Large intestine (tissue), 3 donors: ENCODE measurements at regions not wholly inside any gene's neighbourhood (a gene's known extent, or its start where the extent isn't known, plus 50 kb on each side); places are given as distances from the start of the nearest gene placed in this dataset.
"Not testable (repeated sequence)": the region's sequence is repeated elsewhere in the genome, so short reads cannot be mapped to it uniquely, and the experiment has no call there.

Source experiments
- DNase-seq, 2 donors: peaks; one replicate each; pipeline versions ENCODE4 v3.0.0 to v3.0.0-alpha.2; 2013
- H3K27ac ChIP-seq: one replicate; pipeline ENCODE4 v1.5.1; 2013; ENCODE audit warnings: low read length
- H3K27me3 ChIP-seq: 2 replicates; pipeline ENCODE4 v1.6.1; 2013; ENCODE audit warnings: low read length; ENCODE audit not compliant: control insufficient read depth, insufficient read depth
- H3K36me3 ChIP-seq: 2 replicates; pipeline ENCODE4 v1.6.1; 2013; ENCODE audit warnings: low read length; ENCODE audit not compliant: control insufficient read depth, insufficient read depth
- H3K4me1 ChIP-seq: one replicate; pipeline ENCODE4 v1.6.1; 2013; ENCODE audit warnings: low read length; ENCODE audit not compliant: control insufficient read depth, insufficient read depth
- H3K4me3 ChIP-seq: one replicate; pipeline ENCODE4 v1.5.1; 2013; ENCODE audit warnings: low read length
- H3K9me3 ChIP-seq: one replicate; pipeline ENCODE4 v1.6.1; 2013; ENCODE audit warnings: mild to moderate bottlenecking, low read depth, low read length, moderate library complexity; ENCODE audit not compliant: control insufficient read depth
- WGBS: methylation state at CpG from one replicate; pipeline ENCODE4 v1.1.5; 2013; ENCODE audit warnings: low lambda C conversion rate; ENCODE audit not compliant: insufficient coverage; 5-methylcytosine and 5-hydroxymethylcytosine counted together

DNA sequence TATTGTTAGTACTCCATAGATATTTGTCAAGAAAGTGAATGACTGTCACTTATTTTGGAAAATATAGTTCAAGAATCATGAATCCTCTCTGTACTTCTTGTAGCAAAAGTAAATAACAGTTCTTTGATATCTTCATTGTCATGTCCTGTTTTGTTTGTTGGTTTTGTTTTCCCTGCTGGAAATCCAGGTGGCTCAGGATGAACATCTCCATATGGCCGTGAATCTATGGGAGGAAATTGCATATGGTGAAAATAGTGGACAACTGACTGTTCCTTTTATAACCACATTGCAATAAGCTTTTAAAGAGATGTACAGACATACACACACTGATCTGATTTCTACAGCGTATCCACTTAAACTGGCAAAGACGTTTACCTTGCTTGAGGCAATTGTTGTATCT is 637.0 kb upstream of the RBFOX1 start:
- no CpG with 5 or more reads among the region's 3 CpGs for WGBS
- DNase-seq, result no peak

DNA sequence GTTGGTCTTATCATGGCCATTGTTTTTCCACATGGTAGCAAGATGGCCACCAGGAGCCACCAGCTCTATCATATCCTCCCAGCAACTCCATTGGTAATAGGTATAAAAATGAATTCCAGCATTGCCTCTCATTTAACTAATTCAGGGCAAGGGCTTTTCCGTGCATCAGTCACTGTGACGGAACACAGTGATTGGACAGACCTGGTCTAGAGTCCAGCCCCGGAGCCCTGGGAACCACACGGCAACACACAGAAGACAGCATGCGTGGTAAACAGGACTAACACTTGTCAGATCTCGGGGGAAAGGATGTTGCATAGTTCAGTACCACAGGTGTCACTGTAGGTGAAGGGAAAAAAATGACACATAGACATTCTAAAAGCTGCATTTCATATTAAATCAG is 638.0 kb upstream of the RBFOX1 start:
- H3K4me3 ChIP-seq, result no peak overlapping the region
- H3K4me1 ChIP-seq, result no peaks in the 10 kb centered on the region
- peaks cover 6% of the 10 kb centered on the region for H3K9me3 ChIP-seq
- H3K36me3 ChIP-seq, result no peaks in the 10 kb centered on the region
- WGBS, result no CpG with 5 or more reads among the region's 6 CpGs
- no peaks in the 10 kb centered on the region for H3K27me3 ChIP-seq
- no peak for DNase-seq
- H3K27ac ChIP-seq, result no peak overlapping the region

More for the DNA sequence above, 637.0 kb upstream of the RBFOX1 start:
- no peak overlapping the region for H3K4me3 ChIP-seq
- H3K27ac ChIP-seq, result no peak overlapping the region
- H3K27me3 ChIP-seq, result no peaks in the 10 kb centered on the region
- no peaks in the 10 kb centered on the region for H3K36me3 ChIP-seq
- no peaks in the 10 kb centered on the region for H3K4me1 ChIP-seq
- peaks cover 6% of the 10 kb centered on the region for H3K9me3 ChIP-seq

DNA sequence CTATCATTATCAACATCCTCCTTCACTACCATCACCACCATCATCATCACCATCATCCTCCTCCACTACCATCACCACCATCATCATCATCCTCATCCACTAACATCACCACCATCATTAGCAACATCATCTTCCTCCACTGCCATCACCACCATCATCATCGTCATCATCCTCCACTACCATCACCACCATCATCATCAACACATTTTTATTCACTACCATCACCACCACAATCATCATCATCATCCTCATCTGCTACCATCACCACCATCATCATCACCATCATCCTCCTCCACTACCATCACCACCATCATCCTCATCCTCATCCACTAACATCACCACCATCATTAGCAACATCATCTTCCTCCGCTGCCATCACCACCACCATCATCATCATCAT is 639.2 kb upstream of the RBFOX1 start:
- H3K4me3 ChIP-seq, H3K36me3 ChIP-seq, H3K9me3 ChIP-seq, H3K4me1 ChIP-seq, H3K27ac ChIP-seq, DNase-seq, H3K27me3 ChIP-seq: not testable (repeated sequence)
- 90% methylated on average over 2 of the region's 2 CpGs for WGBS

DNA sequence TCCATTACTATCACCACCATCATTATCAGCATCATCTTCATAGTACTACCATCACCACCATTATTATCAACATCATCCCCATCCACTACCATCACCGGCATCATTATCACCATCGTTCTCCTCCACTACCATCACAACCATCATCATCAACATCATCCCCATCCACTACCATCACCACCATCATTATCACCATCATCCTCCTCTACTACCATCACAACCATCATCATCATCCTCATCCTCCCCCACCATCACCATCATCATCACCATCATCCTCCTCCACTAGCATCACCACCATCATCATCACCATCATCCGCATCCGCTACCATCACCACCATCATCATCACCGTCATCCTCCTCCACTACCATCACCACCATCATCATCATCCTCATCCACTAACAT is 639.8 kb upstream of the RBFOX1 start:
- Histone ChIP-seq H3K4me1 (no peaks in the 10 kb centered on the region), H3K27ac (no peak overlapping the region), H3K4me3 (no peak overlapping the region), H3K27me3 (no peaks in the 10 kb centered on the region), H3K36me3 (no peaks in the 10 kb centered on the region), H3K9me3 (peaks cover 6% of the 10 kb centered on the region)
- WGBS, result 100% methylated on average over 2 of the region's 5 CpGs
- no peak for DNase-seq

DNA sequence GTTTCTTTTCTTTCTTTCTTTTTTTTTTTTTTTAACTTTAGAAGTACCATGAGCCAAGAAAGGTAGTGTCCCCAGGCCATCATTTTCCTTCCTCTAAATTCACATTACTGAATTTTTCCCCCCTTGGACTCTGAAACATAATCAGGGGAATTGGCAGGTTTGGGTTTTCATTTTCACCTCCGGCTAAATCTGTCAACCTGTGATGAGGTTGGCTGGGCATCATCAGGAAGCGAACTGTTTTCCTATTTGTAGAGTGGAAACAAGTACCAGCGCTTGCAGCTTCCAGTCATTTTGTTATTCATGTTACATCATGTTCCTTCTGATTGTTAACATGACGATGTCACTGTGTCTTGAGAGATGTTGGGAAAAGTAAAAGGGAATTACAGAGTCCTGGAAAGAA is 641.9 kb upstream of the RBFOX1 start:
- no peak overlapping the region for H3K27ac ChIP-seq
- H3K4me3 ChIP-seq, result no peak overlapping the region
- no CpG with 5 or more reads among the region's 4 CpGs for WGBS
- H3K27me3 ChIP-seq, result no peaks in the 10 kb centered on the region
- no peaks in the 10 kb centered on the region for H3K4me1 ChIP-seq
- no peaks in the 10 kb centered on the region for H3K36me3 ChIP-seq
- H3K9me3 ChIP-seq, result peaks cover 6% of the 10 kb centered on the region
- no peak for DNase-seq

DNA sequence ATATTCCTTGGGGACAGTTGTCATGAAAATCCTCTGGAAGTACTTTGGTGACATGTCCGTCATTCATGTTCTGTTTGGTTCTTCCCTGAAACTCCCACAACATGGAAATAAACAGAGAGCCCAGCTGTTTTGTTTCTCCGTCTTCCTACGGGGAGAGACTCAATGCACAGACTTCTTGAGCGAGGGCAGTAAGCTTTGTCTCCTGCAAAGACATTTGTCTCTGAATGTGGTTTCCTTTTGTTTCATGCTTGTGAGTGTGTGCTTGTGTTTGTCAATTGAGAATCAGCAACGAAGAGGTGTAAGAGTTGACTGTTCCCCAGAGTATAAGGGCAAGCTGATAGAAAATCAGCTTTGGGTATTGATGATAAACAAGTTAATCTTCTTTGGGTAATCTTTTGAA is 643.0 kb upstream of the RBFOX1 start:
- DNase-seq, result no peak
- H3K9me3 ChIP-seq, result peaks cover 6% of the 10 kb centered on the region
- no peaks in the 10 kb centered on the region for H3K4me1 ChIP-seq
- WGBS, result 11% methylated on average over 1 of the region's 5 CpGs
- H3K27ac ChIP-seq, result no peak overlapping the region
- H3K36me3 ChIP-seq, result no peaks in the 10 kb centered on the region
- H3K4me3 ChIP-seq, result no peak overlapping the region
- H3K27me3 ChIP-seq, result no peaks in the 10 kb centered on the region

DNA sequence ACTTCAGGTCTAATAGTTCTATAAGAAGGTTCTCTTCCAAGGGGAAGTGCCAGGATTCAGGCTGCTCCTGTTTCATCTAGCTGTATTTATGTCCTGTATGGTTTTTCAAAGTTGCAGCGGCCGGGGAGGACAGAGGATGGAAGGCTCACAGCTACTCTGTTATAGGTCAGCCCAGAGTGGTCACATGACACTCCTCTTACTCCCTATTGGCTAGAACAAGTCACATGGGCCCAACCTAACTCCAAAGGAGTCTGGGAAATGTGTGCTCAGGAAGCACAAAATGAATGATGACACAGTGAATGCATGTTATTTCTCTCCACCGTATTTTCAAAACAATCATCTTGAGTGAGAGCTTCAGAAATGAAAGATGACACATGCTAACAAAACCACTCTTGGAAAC is 645.1 kb upstream of the RBFOX1 start:
- H3K4me1 ChIP-seq, result no peaks in the 10 kb centered on the region
- no peaks in the 10 kb centered on the region for H3K27me3 ChIP-seq
- no peak overlapping the region for H3K27ac ChIP-seq
- no peak overlapping the region for H3K4me3 ChIP-seq
- WGBS, result no CpG with 5 or more reads among the region's 3 CpGs
- no peak for DNase-seq
- H3K9me3 ChIP-seq, result no peaks in the 10 kb centered on the region
- H3K36me3 ChIP-seq, result no peaks in the 10 kb centered on the region

DNA sequence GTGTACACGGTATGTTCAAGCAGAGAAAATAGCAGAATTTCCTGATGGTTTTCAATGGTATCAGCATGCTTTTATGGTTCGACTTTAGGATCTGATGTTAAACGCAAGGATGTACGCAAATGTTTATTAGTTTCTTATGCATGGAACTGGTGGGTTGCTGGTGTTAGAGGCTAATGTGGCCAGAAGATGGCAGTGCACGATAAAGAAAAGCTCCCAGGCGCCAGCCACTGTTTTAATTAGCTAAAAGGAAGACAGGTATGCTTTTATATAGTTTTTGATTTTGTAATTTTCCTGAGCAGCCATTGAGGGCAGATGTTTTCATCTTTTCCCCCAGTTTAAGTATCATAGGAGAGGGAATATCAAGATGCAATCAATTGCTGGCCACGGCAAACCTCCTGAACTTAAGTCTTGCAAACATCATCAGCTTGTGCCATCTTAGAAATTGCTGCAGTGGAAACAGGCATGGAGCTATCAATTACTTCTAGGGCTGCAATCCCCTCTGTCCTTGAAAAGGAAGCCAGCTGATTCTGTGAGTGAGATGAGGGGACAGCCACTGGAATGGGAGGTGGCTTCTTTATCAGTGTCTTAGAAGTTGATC is 648.5 kb upstream of the RBFOX1 start:
- H3K4me3 ChIP-seq, result no peak overlapping the region
- H3K9me3 ChIP-seq, result no peaks in the 10 kb centered on the region
- no peak overlapping the region for H3K27ac ChIP-seq
- WGBS, result no CpG with 5 or more reads among the region's 7 CpGs
- peak in 1 of 2 donors; percentile 16 for DNase-seq
- H3K36me3 ChIP-seq, result no peaks in the 10 kb centered on the region
- H3K4me1 ChIP-seq, result no peaks in the 10 kb centered on the region
- H3K27me3 ChIP-seq, result no peaks in the 10 kb centered on the region

DNA sequence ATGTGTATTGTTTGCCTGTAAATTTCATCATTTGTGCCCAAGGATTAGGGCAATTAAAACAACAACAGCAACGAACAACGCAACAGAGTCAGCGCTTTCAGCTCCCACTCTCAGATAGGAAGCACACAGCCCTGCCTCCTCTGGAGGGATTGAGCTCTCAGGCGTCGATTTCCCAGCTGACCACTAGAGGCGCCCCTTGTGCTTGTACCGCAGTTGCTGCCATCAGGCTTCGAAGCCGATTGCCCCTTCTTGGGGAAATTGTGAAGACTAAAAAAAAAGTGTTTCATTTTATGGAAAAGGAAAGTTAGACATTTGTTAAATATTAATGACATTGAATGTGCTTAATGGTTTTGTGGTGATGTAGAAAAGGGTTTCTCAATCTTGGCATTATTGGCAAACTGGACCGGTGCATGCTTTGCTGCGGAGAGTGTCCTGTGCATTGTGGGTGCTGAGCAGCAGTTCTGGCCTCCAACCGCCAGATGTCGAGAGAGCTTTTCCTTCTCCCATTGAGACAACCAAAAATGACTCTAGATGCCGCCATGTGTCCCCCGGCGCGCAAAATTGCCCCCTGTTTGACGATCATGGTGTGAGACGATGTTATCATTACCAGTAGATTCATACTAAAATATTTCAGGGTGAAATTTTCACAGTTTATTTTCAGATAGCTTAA is 650.4 kb upstream of the RBFOX1 start:
- H3K36me3 ChIP-seq, result no peaks in the 10 kb centered on the region
- H3K27ac ChIP-seq, result no peak overlapping the region
- H3K27me3 ChIP-seq, result no peaks in the 10 kb centered on the region
- no CpG with 5 or more reads among the region's 19 CpGs for WGBS
- H3K4me3 ChIP-seq, result no peak overlapping the region
- H3K9me3 ChIP-seq, result no peaks in the 10 kb centered on the region
- H3K4me1 ChIP-seq, result no peaks in the 10 kb centered on the region
- peak in 1 of 2 donors; percentile 4 for DNase-seq

DNA sequence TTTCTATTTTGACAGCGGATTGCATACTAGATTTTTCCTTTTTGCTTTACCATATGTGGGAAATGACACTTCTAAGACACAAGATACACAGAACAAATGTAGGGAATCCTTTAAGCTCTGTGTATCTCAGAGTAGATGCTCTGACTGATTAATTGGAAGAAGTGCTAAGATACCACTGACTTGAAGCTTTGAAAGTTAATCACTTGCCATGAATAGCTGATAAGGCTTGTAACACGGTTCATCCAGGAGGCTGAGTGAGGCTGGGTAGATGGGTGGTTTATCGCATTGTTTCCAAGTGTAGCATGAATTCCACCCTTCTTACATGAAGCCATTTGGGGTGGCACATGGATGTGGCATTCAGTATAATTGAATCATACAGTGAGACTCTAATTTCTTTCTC is 654.1 kb upstream of the RBFOX1 start:
- no CpG with 5 or more reads among the region's 3 CpGs for WGBS
- no peaks in the 10 kb centered on the region for H3K4me1 ChIP-seq
- H3K36me3 ChIP-seq, result no peaks in the 10 kb centered on the region
- H3K27ac ChIP-seq, result no peak overlapping the region
- no peak for DNase-seq
- H3K4me3 ChIP-seq, result no peak overlapping the region
- H3K9me3 ChIP-seq, result no peaks in the 10 kb centered on the region
- H3K27me3 ChIP-seq, result no peaks in the 10 kb centered on the region

DNA sequence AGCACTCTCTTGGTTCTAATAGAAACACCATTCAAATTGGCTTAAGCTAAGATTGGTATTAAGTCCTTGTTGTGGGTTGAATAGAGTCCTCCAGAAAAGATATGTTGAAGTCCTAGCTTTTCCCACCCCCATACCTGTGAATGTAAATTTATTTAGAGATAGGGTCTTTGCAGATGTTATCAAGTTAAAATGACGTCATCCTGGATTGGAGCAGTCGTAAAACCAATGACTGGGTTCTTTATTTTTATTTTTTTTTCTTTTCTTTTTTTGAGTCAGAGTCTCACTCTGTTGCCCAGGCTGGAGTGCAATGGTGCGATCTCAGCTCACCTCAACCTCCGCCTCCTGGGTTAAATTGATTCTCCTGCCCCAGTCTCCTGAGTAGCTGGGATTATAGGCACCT is 658.6 kb upstream of the RBFOX1 start:
- no CpG with 5 or more reads among the region's 4 CpGs for WGBS

More for the DNA sequence above, 658.6 kb upstream of the RBFOX1 start:
- Histone ChIP-seq H3K4me1 (no peaks in the 10 kb centered on the region), H3K4me3 (no peak overlapping the region), H3K36me3 (no peaks in the 10 kb centered on the region), H3K9me3 (no peaks in the 10 kb centered on the region), H3K27me3 (no peaks in the 10 kb centered on the region), H3K27ac (no peak overlapping the region)
- no peak for DNase-seq
